Endothelial cell (in vitro differentiated cells): ENCODE measurements at regions not wholly inside any gene's neighbourhood (a gene's known extent, or its start where the extent isn't known, plus 50 kb on each side); places are given as distances from the start of the nearest gene placed in this dataset.

ENCODE experiments used
- DNase-seq: peaks from one replicate; pipeline ENCODE4 v3.0.0; 2021; ENCODE audit warnings: low spot score
- H3K27ac Mint-ChIP-seq: one replicate; pipeline ENCODE4 v1.8.0; 2021; ENCODE audit warnings: mixed read lengths, inconsistent platforms; ENCODE audit not compliant: unreplicated experiment
- H3K27me3 Mint-ChIP-seq: one replicate; pipeline ENCODE4 v1.8.0; 2021; ENCODE audit warnings: mild to moderate bottlenecking, moderate library complexity, mixed read lengths, inconsistent platforms; ENCODE audit not compliant: unreplicated experiment
- H3K36me3 Mint-ChIP-seq: one replicate; pipeline ENCODE4 v1.8.0; 2021; ENCODE audit warnings: mild to moderate bottlenecking, low read depth, mixed read lengths, inconsistent platforms; ENCODE audit not compliant: unreplicated experiment
- H3K4me1 Mint-ChIP-seq: one replicate; pipeline ENCODE4 v1.8.0; 2021; ENCODE audit warnings: mild to moderate bottlenecking, mixed read lengths, inconsistent platforms; ENCODE audit not compliant: unreplicated experiment
- H3K4me3 Mint-ChIP-seq: one replicate; pipeline ENCODE4 v1.8.0; 2021; ENCODE audit warnings: mild to moderate bottlenecking, mixed read lengths, inconsistent platforms; ENCODE audit not compliant: unreplicated experiment
- H3K9me3 Mint-ChIP-seq: one replicate; pipeline ENCODE4 v1.8.0; 2021; ENCODE audit warnings: mixed read lengths, inconsistent platforms; ENCODE audit not compliant: unreplicated experiment
- TF ChIP-seq, protein P1 (sequence below): fragments of 200-600 bp; sonication (generic); IDR thresholded peaks from one replicate; pipeline ENCODE4 v1.5.0; 2021; ENCODE audit warnings: antibody characterized with exemption; ENCODE audit not compliant: unreplicated experiment

DNA sequence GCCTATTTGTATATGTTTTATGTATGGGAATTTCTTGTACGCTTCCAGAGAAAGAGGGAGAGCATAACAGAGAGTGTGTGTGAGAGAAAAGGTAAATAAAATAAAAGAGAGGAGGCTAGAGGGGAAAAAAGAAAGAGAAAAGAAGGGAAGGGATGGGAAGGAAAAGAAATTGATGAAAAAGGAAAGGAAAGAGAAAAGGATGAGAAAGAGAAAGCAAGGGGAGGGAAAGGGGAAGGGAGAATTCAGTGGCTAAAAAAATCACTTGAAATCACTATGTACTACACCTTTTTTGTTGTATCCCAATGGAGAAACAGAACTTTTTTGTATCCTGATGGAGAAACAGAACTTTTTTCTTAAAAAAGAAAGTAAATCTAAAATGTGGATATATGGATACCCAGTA is 165.5 kb upstream of the MBNL1 start:
- TF ChIP-seq, protein P1, sequence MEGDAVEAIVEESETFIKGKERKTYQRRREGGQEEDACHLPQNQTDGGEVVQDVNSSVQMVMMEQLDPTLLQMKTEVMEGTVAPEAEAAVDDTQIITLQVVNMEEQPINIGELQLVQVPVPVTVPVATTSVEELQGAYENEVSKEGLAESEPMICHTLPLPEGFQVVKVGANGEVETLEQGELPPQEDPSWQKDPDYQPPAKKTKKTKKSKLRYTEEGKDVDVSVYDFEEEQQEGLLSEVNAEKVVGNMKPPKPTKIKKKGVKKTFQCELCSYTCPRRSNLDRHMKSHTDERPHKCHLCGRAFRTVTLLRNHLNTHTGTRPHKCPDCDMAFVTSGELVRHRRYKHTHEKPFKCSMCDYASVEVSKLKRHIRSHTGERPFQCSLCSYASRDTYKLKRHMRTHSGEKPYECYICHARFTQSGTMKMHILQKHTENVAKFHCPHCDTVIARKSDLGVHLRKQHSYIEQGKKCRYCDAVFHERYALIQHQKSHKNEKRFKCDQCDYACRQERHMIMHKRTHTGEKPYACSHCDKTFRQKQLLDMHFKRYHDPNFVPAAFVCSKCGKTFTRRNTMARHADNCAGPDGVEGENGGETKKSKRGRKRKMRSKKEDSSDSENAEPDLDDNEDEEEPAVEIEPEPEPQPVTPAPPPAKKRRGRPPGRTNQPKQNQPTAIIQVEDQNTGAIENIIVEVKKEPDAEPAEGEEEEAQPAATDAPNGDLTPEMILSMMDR = no peak
- no peaks in the 10 kb centered on the region for H3K9me3 Mint-ChIP-seq
- no peaks in the 10 kb centered on the region for H3K36me3 Mint-ChIP-seq
- no peak overlapping the region for H3K27ac Mint-ChIP-seq
- no peak overlapping the region for H3K4me3 Mint-ChIP-seq
- no peak for DNase-seq
- H3K27me3 Mint-ChIP-seq = no peaks in the 10 kb centered on the region
- H3K4me1 Mint-ChIP-seq = peaks cover 8% of the 10 kb centered on the region

DNA sequence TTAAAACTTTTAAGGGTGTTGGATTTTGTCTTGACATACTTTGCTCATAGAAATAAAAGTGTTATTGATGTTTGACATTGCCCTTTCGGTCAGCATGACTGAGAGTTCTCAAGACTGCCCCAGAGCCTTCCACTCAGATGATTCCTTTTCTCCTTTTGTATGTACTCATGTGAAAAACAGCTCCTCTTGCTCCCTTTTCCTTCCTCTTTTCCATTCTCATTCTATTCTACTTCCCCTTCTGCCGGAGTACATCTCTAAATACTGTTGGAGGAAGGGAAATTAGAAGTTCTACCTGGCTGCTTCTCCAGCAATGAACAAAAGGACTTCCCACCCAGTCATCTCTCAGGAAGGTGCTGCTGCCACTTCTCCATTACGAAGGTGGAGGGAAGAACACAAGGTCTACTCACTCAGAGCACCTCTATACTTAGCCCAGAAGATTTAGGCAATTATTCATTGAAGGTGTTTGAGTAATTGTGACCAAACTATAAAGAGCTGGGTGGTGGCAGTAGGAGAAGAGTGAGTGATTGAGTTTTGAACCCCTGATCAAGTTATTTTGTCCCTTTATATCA is 163.8 kb upstream of the MBNL1 start:
- Mint-ChIP-seq H3K4me1 (peaks cover 8% of the 10 kb centered on the region), H3K27ac (no peak overlapping the region), H3K27me3 (no peaks in the 10 kb centered on the region), H3K36me3 (no peaks in the 10 kb centered on the region), H3K9me3 (no peaks in the 10 kb centered on the region), H3K4me3 (no peak overlapping the region)
- no peak for DNase-seq
- TF ChIP-seq, protein P1 = no peak

DNA sequence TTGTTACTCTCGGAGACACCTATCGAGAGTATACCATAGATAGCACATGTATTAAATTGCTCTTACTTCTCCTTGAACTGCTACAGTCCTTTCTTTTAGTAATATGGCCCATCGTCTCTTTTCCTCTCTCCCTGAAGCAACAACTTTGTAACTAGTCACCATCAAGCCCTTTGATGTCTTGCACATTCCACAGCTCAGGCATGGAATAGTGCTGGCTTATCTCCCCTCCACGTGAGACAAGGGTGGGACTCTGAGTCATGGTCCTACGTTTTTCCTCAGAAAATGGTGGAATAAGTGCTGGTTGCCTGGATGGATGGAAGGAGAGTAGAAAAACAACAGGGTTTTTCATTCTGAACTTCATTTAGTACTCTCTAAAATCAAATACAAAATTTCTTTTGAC is 163.3 kb upstream of the MBNL1 start:
- H3K4me1 Mint-ChIP-seq = peaks cover 8% of the 10 kb centered on the region
- H3K36me3 Mint-ChIP-seq = no peaks in the 10 kb centered on the region
- no peak overlapping the region for H3K27ac Mint-ChIP-seq
- no peak for DNase-seq
- no peaks in the 10 kb centered on the region for H3K27me3 Mint-ChIP-seq
- no peaks in the 10 kb centered on the region for H3K9me3 Mint-ChIP-seq
- TF ChIP-seq, protein P1 = no peak
- no peak overlapping the region for H3K4me3 Mint-ChIP-seq

DNA sequence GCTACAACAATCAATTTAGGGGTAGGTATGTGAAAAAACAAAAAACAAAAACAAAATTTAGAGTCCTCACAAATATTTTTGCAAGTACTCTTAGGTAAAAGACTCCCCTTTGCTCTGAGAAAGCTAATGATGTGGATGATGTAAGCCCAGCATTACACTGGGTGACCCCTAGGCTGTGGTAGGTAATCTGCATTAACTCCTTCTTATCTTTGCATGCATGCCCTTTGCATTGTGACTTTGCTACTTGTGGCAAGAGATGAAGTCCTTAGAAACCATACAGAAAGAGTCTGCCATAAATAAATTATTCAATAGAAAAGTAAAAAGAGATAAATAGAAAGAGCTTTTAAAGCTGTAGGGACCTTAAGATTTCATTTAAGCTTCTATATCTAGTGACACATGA is 159.7 kb upstream of the MBNL1 start:
- Mint-ChIP-seq H3K27ac (no peak overlapping the region), H3K4me3 (no peak overlapping the region), H3K9me3 (no peaks in the 10 kb centered on the region), H3K4me1 (peaks cover 8% of the 10 kb centered on the region), H3K36me3 (no peaks in the 10 kb centered on the region), H3K27me3 (no peaks in the 10 kb centered on the region)
- TF ChIP-seq, protein P1 = no peak
- DNase-seq = no peak

DNA sequence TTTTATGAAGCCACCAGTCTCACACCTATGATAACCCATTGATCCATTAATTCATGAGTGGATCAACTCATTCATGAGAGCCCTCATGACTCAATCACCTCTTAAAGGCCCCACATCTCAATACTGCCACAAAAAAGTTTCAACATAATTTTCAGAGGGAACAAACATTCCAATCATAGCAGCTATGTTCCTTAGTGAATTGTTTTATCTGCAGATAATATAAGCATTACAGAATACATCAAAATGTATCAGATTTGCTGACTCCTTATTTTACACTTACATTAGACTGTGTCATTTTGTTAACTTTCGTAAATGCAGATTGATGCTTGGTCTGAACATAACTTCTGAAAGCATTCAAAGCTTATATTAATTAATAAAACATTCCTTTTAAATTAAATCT is 155.3 kb upstream of the MBNL1 start:
- H3K4me1 Mint-ChIP-seq = no peaks in the 10 kb centered on the region
- TF ChIP-seq, protein P1 = no peak
- no peaks in the 10 kb centered on the region for H3K9me3 Mint-ChIP-seq
- DNase-seq = no peak
- peaks cover 1% of the 10 kb centered on the region for H3K27me3 Mint-ChIP-seq
- H3K4me3 Mint-ChIP-seq = no peak overlapping the region
- H3K36me3 Mint-ChIP-seq = no peaks in the 10 kb centered on the region
- H3K27ac Mint-ChIP-seq = no peak overlapping the region
